HT-29 (cell line): ENCODE measurements at regions not wholly inside any gene's neighbourhood (a gene's known extent, or its start where the extent isn't known, plus 50 kb on each side); places are given as distances from the start of the nearest gene placed in this dataset.
"Not testable (repeated sequence)": the region's sequence is repeated elsewhere in the genome, so short reads cannot be mapped to it uniquely, and the experiment has no call there.

ENCODE experiments used
- DNase-seq: peaks from one replicate; pipeline ENCODE4 v3.0.0-alpha.2; 2015; ENCODE audit warnings: low spot score

DNA sequence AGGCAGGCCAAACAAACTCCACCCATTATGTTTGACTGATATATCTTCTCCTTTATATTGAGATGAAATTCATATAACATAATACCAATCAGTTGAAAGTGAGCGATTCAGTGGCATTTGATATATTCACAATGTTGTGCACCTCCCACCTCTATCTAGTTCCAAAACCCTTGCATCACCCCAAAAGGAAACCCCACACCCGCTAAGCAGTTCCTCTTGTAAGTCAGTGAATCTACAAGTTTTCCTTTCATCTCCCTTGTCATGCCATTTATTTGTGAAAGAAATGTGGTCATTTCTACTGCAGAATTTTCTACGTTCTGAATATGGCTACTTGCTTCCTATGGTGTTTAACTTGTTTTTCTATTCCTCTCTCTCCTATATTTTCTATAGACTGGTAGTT, 99.4 kb upstream of the PTPN3 start:
- DNase-seq: no peak

DNA sequence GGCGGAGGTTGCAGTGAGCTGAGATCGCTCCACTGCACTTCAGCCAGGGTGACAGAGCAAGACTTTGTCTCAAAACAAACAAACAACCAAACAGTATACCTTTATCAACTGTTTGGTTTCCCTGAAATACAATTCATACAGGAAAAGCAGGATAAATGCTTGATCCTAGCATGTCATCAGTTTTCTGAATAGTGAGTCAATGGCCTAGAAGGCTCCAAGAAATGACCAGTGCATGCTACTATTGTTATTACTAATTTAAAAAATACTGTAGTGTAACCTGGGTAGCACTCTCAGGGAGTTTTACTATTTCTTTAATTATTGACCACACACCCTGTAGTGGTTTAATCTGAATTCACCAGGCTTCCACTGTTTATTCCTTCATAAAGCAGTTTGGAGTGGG, 101.0 kb upstream of the PTPN3 start:
- no peak for DNase-seq

DNA sequence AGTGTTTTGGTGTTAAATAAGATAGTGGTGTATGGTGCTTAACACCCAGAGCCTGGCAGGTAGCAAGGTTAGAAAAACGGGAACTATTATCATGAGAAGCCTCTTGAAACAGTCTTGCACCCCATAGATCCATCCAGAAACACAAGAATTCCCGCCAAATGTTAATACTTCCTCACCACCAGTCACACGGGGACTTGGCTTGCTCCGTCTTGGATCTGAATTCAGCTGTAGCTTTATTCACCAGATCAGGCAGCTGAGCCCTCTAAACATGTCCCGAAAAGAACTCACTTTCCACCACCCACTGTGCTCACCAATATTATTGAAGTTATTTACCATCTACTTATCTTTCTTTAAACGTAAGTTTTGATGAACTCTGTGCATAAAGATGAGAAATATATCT, 101.6 kb upstream of the PTPN3 start:
- no peak for DNase-seq

DNA sequence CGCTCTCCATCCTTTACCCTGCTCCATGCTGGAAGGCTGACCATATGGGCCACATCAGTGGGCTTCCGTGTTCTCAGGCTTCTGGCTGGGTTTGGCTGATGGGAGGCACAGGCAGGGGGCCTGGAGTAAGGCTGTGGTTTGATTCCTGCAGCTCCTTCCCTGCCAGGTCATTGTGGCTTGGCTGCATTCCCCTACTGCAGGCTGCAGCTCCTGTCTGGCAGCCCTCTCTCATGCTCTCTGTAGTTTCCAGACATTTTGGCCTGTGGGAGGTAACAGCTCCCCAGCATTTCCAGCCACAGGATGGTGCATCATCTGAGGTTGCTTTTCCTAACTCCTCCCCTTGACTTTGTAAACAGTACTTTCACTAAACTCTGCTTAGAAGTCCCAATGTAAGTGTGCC, 102.0 kb upstream of the PTPN3 start:
- DNase-seq: no peak

DNA sequence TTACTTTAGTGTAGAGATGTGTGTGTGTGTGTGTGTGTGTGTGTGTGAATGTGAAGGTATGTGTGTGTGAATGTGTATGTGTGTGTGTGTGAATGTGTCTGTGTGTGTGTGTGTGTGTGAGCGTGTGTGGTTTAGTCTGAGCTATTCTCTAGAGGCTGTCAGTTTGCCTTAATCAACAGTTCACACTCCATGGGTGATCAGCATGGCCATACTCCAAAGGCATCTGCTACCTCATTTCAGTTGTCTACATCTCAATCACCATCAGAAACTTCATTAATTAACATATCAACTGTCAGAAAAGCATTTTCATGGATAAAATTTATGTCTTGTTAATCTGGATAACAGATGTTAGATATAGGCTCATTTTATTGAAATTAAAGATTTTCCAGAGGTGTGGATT, 103.1 kb upstream of the PTPN3 start:
- DNase-seq: no peak

DNA sequence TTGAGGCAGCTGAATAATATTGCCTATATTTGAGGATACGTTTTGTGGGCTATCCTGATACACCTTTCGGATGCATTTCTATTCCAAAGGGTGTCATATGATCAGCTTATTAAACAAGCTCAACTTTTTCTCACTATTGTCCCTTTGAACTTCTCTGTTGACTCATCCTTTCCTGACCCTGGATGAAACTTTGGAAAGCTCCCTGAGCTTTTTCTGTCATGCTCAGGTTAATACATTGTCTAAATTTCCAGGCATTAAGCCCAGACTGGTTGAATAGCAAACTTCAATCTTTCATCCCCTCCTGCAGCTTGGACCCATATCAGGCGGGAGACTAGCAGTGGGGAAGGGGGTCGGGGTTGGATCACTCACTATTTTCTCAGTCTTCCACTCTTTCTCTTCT, 104.9 kb upstream of the PTPN3 start:
- no peak for DNase-seq

DNA sequence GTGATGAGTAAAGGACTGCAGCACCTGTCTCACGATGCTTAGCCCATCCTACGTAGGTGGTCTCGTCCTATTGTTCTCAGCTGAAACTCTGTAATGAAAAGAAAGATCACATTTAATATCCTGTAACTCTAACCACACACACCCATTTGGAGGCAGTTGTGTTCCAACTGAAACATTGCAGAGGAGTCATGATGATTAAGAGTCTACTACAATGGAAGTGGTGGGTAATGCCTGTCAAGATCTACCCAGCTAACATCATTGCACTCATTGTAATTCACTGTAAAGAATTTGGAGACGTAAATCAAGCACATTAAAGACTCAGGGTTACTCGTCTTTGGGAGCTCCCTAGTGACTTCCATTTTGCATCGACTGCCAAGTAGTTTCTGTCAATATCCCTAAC, 106.0 kb upstream of the PTPN3 start:
- DNase-seq: no peak

DNA sequence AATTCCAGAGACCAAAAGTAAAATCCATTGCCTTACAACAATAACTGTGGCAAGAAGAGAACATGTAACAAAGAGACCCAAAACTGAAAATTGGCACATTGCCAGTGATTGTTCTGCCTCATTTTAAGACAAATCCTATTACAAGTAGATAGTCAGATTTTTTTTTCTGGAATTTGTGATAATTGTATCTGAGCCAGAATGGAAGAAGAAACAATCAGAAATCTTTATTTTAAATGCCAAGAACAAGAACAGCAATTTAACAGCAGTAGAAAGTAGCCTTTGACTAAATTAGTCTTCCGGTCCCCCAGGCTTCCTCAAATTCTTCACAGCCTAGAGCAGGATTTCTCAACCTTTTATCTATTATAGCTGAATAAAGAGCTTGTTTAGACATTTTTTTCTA, 106.7 kb upstream of the PTPN3 start:
- DNase-seq: no peak

DNA sequence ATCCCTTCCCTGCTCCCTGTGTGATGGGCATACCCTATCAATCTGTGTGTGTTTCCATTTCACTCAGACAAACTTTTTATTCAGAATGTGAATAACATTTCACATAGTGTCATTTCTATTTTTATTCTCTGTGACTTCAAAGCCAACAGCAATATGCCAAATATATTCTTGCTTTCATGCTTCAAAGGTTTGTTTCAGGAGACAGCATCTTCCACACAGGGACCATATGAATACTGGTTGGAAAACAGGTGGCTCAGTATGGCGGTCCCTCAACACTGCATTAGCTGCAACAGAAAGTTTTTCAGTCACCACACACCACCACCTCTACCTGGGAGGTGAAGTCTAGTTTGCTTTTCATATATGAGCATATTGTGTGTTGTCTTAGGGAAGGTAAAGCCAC, 111.0 kb upstream of the PTPN3 start:
- DNase-seq: no peak

DNA sequence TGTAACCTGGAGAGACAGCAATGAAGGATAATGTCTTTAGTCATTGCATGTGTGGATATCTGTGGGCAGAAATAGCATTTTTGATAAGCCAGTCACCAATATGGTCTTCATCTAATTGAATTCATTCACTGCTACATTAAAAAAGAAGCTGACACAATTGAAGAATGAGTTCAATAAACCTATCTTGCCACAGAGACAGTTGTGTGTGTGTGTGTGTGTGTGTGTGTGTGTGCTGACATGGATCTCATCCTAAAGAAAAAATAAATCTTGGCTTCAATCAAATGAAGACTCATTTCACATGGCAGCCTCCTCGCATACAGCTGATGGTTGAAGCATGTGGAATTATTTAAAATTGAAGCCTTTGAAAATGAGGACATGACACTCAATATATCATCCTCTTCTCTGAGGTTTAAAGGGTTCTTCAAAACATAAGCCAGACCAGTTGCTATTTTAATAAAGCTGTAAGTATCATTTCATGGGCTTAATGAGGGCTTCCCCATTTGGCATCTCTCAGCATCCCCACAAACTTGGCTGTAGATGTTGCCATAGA, 118.5 kb upstream of the PTPN3 start:
- no peak for DNase-seq

DNA sequence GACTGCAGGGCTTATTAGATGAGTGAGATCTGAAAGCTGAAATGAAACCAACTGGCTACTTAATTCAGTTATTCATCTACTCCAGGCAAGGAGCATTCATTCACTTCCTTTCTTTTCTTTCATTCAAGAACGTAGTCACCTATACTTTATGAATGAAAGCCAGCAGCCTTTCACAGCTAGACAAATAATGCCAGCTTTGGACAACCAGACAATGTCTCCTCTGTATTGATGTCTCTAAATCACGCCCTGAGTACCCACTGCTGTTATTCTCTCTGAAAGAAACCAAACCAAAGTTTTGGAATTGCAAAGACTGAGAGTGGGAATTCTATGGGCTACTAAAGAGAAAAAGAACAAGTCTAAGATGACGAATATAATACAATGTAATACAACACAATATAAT, 121.2 kb upstream of the PTPN3 start:
- no peak for DNase-seq

DNA sequence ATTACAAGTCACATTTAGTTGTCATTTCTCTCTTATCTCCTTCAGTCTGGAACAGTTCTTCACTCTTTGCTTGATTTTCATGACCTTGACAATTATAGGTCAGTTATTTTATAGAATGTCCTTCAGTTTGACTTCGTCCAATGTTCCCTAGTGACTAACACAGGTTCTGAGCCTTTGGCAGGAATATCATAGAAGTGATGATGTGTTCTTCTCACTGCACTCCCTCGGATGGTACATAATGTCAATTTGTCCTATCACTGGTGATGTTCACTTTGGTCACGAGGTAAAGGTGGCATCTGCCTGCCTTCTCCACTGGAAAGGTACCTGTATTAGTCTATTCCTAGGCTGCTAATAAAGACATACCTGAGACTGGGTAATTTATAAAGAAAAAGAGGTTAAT, 126.0 kb upstream of the PTPN3 start:
- no peak for DNase-seq

DNA sequence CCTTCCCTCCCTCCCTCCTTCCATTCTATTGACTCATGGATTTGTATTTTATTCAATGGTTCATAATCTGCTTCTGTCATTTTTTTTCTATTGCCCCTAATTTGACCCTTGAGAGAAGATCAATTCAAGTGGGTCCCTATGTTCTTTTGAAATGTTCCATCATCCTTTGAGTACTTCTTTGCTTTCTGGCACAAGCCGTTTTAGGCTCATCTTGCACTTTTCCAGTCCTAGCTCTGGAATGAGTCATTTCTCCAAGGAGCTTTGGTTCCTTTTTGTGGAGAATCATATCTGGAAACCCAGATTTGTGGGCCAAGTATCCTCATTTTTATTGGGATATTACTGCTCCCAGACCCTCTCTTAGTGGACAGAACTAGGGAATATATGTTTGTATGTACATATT, 126.8 kb upstream of the PTPN3 start:
- DNase-seq: no peak

DNA sequence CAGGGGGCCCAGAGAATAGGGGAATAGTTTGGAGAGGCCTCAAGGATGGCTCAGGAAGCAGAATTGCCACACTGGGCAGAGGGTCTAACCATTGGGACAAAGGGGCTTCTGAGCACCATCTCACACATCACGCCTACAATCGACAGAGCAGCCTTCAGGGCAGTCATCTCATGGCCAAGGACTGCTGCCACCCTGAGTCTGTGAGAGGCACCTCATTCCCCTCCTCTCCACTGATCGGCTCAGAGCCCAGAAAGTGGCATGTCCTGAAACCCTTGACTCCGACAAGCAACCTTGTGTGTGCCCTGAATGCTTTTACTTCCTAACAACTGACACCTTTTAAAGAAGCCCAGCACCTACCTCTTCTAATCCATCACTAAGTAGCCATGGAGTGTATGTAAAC, 128.9 kb upstream of the PTPN3 start:
- DNase-seq: no peak

DNA sequence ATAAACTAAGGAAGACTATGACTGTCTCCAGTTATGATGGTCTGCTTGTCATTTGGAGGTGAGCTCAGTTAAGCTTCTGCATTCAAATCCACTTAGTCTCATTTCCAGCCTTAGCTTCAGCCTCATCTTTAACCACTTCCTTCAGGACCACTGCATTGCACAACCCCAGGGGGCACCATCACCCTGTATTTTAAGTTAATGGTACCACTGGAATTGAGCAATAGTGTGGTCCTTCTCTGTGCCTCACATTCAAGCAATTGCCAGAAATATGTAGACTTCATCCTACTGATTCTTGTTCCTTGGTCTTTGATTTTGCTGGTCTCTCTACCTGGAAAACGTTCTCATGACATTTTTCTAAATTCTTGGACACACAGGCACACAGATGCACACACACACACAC, 131.5 kb upstream of the PTPN3 start:
- no peak for DNase-seq

DNA sequence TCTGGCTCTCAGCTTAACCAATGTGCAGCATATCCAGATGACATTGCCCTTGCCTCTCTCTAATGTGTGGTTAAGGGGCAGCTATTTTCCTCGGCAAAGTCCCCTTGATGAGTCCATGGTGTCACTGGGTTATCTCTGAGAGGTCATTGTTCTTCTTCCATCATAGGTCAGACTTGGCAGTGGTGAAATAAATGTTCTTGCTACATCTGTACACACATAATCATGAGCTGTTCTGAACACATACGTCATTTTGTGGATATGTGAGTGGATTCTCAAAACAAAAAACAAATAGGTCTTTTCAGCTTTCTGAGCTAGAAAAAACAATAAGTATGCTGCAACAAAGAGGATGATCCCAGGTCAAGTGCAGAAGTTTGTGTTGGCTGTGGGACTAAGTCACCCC, 134.7 kb upstream of the PTPN3 start:
- DNase-seq: no peak

DNA sequence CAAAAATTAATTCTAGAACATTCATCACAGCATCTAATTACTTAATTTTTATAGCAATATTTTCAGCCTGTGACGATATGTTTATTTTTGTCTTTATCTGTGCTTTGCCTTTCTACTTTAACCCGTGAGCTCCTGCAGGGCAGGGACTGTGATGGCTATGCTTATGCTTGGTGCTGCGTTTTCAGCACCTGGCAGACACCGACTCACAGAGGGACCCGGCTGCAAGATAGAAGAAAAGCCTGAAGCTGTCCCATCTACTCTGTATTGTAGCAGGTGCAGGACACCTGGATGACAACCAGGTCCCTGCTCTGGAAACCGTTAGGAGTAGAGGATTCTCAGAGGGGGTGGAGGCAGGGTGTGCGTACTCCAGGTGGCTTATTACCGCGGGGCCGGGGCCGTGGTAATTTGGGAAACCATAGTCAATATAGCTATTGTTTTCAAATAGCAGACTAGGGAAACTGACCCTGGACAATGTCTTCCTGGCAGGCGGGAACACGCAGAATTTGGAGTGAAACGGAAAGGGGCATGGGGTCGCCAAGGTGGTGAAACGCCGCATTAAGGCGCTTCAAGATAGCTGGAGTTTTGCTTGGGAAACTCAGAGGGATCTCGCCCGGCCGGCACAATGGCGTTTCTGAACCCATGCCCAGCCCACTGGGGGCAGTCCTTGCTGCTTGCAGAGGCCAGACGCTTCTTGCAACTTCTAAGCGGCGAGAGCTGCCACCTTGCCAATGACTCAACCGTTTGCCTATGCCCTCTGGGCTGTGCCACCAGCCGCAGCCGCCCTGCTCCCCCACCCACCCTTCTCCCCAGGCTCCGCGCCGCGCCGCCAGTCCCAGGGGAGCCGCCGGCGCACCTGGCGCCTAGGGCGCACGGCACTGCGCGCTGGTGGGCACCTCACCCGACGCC, 140.1 kb upstream of the PALM2AKAP2 start:
- no peak for DNase-seq

DNA sequence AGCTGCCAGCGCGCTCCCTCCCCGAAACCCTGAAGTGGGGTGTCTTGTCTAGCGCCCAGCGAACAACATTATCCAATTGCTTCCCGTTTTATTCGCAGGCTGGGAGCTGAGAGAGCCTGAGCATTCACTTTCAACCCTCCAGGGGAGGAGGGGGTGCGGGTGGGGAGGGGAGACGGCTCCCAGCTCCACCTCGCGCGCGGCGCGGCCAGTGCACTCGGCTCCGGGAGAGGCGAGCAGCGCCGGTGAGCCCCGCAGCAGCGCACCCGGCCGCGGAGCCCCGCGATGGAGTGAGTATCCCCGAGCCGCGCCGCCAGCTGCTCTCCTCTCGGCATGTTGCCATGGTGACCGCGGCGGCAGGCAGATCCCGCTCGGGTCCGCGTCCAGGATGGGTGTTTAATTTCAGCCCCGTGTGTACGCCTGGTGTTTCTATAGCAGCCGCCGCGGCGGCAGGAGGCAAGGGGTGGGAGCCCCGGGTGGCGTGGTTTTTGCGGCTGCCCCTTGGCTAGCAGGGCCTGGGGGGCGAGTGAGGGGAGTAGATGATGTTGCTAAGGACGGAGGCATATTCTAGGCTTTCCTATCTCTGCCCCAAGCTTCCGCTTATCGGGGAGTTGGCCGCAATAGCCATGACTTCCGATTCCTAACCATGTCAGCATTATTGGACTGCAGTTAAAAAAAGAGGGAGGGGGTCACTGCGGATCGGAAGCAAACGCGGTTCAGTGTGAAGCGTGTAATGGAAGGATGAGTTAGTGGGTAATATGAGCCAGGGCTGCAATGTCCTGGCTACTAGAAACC, 139.2 kb upstream of the PALM2AKAP2 start:
- DNase-seq: no peak

DNA sequence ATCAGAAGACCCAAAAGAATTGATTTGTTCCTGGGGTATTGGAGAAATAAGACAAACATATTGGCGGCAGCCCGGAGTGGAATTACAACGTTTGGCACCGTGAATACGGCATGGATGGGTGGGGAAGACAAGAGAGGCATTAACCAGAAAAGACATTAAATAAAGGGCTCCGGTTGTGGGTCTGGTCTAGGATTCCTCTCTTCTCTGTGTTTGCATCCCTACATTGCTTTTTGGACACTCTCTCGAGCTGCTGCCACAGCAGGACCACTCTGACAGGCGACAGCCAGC, 138.7 kb upstream of the PALM2AKAP2 start:
- DNase-seq: no peak

DNA sequence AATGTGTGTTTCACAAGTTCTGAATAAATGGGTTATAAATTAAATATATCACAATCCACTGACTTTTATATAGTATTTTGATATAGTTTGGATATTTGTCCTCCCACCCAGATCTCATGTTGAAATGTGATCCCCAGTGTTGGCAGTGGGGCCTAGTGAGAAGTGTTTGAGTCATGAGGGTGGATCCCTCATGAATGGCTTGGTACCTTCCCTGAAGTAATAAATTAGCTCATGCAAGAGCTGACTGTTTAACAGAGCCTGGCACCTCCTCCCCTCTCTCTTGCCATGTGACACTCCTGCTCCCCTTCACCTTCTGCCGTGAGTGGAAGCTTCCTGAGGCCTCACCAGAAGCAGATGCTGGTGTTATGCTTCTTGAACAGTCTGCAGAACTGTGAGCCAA, 127.9 kb upstream of the PALM2AKAP2 start:
- no peak for DNase-seq

DNA sequence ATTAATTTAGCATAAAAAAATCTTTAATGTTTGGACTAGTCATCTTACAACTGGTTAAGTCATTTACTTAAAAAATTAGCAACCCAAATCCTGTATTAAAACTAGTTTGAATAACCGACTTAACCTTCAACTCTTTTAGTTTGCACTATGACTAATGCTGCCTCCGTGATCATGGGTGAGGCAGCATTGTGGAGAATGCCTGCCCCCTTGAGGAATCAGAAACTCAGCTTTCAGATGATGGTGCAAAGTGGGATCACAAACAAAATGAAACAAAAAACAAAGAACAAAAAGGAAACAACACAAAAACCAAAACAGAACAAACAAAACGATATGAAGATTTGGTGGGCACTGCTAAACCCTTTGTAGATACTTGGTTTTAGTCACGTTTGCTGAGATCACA, 127.0 kb upstream of the PALM2AKAP2 start:
- peak; percentile 21 for DNase-seq

DNA sequence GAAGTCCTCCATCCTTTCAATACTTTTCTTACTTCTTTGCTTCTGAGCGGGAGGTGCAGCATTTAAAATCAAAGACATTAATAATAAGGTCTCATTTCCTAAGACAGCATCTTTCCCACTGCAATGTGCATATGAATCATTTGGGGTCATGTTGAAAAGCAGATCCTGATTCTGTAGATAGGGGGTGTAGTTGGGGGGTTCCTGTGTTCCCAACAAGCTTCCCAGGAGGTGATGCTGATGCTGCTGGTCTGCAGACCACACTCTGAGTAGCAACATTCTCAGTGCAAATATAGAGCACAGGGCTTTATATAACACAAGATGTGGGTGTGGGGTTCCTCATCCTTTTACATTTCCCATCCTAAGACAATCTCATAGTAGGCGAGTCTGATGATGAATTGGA, 126.5 kb upstream of the PALM2AKAP2 start:
- DNase-seq: no peak

DNA sequence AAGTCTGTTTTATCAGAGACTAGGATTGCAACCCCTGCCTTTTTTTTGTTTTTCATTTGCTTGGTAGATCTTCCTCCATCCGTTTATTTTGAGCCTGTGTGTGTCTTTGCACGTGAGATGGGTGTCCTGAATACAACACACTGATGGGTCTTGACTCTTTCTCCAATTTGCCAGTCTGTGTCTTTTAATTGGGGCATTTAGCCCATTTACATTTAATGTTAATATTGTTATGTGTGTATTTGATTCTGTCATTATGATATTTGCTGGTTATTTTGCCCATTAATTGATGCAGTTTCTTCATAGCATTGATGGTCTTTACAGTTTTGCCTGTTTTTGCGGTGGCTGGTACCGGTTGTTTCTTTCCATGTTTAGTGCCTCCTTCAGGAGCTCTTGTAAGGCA, 116.0 kb upstream of the PALM2AKAP2 start:
- DNase-seq: not testable (repeated sequence)
